22Rv1 (cell line): ENCODE measurements at regions not wholly inside any gene's neighbourhood (a gene's known extent, or its start where the extent isn't known, plus 50 kb on each side); places are given as distances from the start of the nearest gene placed in this dataset.

ENCODE experiments used
- CTCF ChIP-seq: fragments of 450-650 bp; IDR thresholded peaks from 2 replicates; pipeline ENCODE4 v1.5.1; 2017; ENCODE audit warnings: mild to moderate bottlenecking
- ZFX ChIP-seq: fragments of 450-650 bp; IDR thresholded peaks from 2 replicates; pipeline ENCODE4 v1.6.1; 2017; ENCODE audit warnings: antibody characterized with exemption, borderline replicate concordance

- TF ChIP-seq CTCF (no peak), ZFX (no peak)
Observed at GRCh38 chr15:93870583-93870982, 360.8 kb upstream of the MCTP2 start.
